Activated CD8-positive, alpha-beta memory T cell treated with anti-CD3 and anti-CD28 coated beads, Interleukin-2, amount 50 U/mL, for 24 hours (primary cell): ENCODE measurements at regions not wholly inside any gene's neighbourhood (a gene's known extent, or its start where the extent isn't known, plus 50 kb on each side); places are given as distances from the start of the nearest gene placed in this dataset.
"Not testable (repeated sequence)": the region's sequence is repeated elsewhere in the genome, so short reads cannot be mapped to it uniquely, and the experiment has no call there.

Source experiments
- DNase-seq: peaks from one replicate; pipeline ENCODE4 v3.0.0-alpha.2; 2020; ENCODE audit errors: extremely low read depth

- DNase-seq = no peak
Measured at GRCh38 chr2:235105821-235106359, 154.1 kb downstream of the SH3BP4 start.

GRCh38 chr2:235106874-235107639 lies 155.2 kb downstream of the SH3BP4 start:
- DNase-seq = no peak

- DNase-seq = no peak
Measured at GRCh38 chr2:235107640-235107951, 155.8 kb downstream of the SH3BP4 start.

GRCh38 chr2:235109561-235109960 lies 157.7 kb downstream of the SH3BP4 start:
- not testable (repeated sequence) for DNase-seq

- no peak for DNase-seq
Measured at GRCh38 chr2:235112365-235112764, 160.5 kb downstream of the SH3BP4 start.

- DNase-seq = no peak
Measured at GRCh38 chr2:235113854-235114253, 162.0 kb downstream of the SH3BP4 start.

- no peak for DNase-seq
Measured at GRCh38 chr2:235114286-235114685, 162.5 kb downstream of the SH3BP4 start.

- DNase-seq = no peak
Measured at GRCh38 chr2:235115521-235115920, 163.7 kb downstream of the SH3BP4 start.

GRCh38 chr2:235116885-235117492 lies 165.2 kb downstream of the SH3BP4 start:
- no peak for DNase-seq

- DNase-seq = no peak
Measured at GRCh38 chr2:235126768-235127167, 175.0 kb downstream of the SH3BP4 start.

- DNase-seq = no peak
Measured at GRCh38 chr2:235127931-235128330, 176.1 kb downstream of the SH3BP4 start.

GRCh38 chr2:235129850-235130249 lies 178.0 kb downstream of the SH3BP4 start:
- DNase-seq = no peak

GRCh38 chr2:235131334-235132305 lies 179.8 kb downstream of the SH3BP4 start:
- DNase-seq = no peak

- no peak for DNase-seq
Measured at GRCh38 chr2:235132651-235133050, 180.8 kb downstream of the SH3BP4 start.

GRCh38 chr2:235133837-235134236 lies 182.0 kb downstream of the SH3BP4 start:
- no peak for DNase-seq

- DNase-seq = no peak
Measured at GRCh38 chr2:235134420-235134819, 182.6 kb downstream of the SH3BP4 start.

GRCh38 chr2:235135195-235135965 lies 183.6 kb downstream of the SH3BP4 start:
- DNase-seq = no peak

- DNase-seq = peak; percentile 5
Measured at GRCh38 chr2:235135990-235136561, 184.3 kb downstream of the SH3BP4 start.

- no peak for DNase-seq
Measured at GRCh38 chr2:235138339-235138738, 186.5 kb downstream of the SH3BP4 start.

GRCh38 chr2:235139956-235140800 lies 188.4 kb downstream of the SH3BP4 start:
- DNase-seq = no peak
